ENCODE measurements at regions not wholly inside any gene's neighbourhood (a gene's known extent, or its start where the extent isn't known, plus 50 kb on each side); places are given as distances from the start of the nearest gene placed in this dataset.

DNA sequence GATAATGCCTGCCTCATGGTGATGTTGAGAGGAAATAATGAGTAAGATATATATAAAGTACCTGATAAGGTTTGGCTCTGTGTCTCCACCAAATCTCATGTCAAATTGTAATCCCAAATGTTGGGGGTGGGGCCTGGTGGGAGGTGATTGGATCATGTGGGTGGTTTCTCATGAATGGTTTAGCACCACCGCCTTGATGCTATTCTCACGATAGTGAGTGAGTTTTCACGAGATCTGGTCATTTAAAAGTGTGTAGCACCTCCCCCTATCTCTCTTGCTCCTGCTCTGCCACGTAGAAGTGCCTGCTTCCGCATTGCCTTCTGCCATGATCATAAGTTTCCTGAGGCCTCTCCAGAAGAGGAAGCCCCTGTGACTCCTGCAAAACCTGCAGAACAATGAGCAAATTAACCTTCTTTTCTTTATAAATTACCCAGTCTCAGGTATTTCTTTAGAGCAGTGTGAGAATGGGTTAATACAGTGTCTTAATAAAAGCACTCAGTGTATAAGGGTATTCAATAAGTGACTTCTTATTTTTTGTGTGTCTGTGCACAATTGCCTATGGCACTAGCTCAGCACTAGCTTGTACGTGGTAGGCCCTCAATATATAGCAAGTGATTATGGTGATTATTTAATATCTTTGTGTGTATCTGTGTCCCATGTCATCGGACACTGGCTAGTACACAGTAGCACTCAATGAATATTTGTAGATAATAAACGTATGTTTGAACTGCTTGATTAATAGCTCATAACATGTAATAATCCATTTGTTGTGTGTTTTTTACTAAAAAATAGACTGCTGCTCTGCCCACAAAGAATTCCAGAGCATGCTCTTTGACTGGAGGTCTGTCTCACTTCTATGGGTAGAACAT, 138.1 kb upstream of the LMNTD1 start:
- TF ChIP-seq EZH2phosphoT487 (IDR thresholded peaks at IDR 0.05), result no peak
- no peak for TF ChIP-seq EZH2 (IDR thresholded peaks at IDR 0.05)
- TF ChIP-seq, protein P1, sequence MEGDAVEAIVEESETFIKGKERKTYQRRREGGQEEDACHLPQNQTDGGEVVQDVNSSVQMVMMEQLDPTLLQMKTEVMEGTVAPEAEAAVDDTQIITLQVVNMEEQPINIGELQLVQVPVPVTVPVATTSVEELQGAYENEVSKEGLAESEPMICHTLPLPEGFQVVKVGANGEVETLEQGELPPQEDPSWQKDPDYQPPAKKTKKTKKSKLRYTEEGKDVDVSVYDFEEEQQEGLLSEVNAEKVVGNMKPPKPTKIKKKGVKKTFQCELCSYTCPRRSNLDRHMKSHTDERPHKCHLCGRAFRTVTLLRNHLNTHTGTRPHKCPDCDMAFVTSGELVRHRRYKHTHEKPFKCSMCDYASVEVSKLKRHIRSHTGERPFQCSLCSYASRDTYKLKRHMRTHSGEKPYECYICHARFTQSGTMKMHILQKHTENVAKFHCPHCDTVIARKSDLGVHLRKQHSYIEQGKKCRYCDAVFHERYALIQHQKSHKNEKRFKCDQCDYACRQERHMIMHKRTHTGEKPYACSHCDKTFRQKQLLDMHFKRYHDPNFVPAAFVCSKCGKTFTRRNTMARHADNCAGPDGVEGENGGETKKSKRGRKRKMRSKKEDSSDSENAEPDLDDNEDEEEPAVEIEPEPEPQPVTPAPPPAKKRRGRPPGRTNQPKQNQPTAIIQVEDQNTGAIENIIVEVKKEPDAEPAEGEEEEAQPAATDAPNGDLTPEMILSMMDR (IDR thresholded peaks at IDR 0.05), result no peak

Data from neural progenitor cell (in vitro differentiated cells).